RWPE1 (cell line): ENCODE measurements at regions not wholly inside any gene's neighbourhood (a gene's known extent, or its start where the extent isn't known, plus 50 kb on each side); places are given as distances from the start of the nearest gene placed in this dataset.
"Not testable (repeated sequence)": the region's sequence is repeated elsewhere in the genome, so short reads cannot be mapped to it uniquely, and the experiment has no call there.

Experiments used
- CTCF ChIA-PET: fragments of 350-600 bp; sonication (Branson Sonifier 250); formaldehyde crosslinking; extraction: SDS; loops from one replicate; lab custom pipeline; 2021; lab: Yijun Ruan, JAX
- POLR2A ChIA-PET: fragments of 400-600 bp; formaldehyde crosslinking; extraction: SDS; loops from one replicate; lab custom pipeline; 2020; ENCODE audit warnings: antibody characterized with exemption; ENCODE audit not compliant: low non-redundant PET; lab: Yijun Ruan, JAX
- DNase-seq: peaks from one replicate; pipeline ENCODE4 v3.0.0; 2012; ENCODE audit warnings: low spot score
- H3K27ac ChIP-seq: fragments of 450-650 bp; 2 replicates; pipeline ENCODE4 v1.5.1; 2017
- TF ChIP-seq, protein P1 (sequence below): fragments of 450-650 bp; conservative IDR thresholded peaks from 2 replicates; pipeline ENCODE4 v1.5.1; 2017; ENCODE audit warnings: low read depth, mild to moderate bottlenecking

DNA sequence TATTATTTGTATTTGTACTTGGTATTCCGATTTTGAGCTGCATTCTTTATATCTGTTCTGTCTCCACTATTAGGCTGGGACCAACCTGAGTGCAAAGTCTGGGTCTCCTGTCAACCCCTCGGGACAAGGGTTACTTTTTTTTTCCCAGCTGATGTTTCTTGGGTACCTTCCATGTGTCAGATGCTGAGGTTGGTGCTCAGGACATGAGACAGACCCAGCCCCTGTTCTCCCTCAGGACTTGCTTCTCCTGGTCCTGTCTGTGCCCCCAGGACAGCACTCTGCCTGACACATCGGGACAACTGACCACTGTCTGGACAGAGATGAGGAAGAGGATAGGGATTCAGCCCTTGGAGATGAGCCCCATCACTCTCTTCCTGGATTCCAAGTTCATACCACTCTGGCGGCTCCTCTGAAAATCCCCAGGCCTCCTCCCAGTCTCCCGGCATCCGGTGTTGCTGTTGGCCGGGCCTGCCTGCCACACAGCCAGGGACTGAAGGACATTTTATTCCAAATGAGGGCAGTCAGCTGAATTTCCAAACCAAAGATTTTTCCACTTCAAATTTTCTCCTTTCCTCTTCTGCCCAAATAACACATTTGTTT is 55.6 kb upstream of the FMOD start:
- no peak for DNase-seq
- ChIA-PET CTCF (no interaction called here), POLR2A (no interaction called here)
- no peak overlapping the region for H3K27ac ChIP-seq
- TF ChIP-seq, protein P1, sequence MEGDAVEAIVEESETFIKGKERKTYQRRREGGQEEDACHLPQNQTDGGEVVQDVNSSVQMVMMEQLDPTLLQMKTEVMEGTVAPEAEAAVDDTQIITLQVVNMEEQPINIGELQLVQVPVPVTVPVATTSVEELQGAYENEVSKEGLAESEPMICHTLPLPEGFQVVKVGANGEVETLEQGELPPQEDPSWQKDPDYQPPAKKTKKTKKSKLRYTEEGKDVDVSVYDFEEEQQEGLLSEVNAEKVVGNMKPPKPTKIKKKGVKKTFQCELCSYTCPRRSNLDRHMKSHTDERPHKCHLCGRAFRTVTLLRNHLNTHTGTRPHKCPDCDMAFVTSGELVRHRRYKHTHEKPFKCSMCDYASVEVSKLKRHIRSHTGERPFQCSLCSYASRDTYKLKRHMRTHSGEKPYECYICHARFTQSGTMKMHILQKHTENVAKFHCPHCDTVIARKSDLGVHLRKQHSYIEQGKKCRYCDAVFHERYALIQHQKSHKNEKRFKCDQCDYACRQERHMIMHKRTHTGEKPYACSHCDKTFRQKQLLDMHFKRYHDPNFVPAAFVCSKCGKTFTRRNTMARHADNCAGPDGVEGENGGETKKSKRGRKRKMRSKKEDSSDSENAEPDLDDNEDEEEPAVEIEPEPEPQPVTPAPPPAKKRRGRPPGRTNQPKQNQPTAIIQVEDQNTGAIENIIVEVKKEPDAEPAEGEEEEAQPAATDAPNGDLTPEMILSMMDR = no peak

DNA sequence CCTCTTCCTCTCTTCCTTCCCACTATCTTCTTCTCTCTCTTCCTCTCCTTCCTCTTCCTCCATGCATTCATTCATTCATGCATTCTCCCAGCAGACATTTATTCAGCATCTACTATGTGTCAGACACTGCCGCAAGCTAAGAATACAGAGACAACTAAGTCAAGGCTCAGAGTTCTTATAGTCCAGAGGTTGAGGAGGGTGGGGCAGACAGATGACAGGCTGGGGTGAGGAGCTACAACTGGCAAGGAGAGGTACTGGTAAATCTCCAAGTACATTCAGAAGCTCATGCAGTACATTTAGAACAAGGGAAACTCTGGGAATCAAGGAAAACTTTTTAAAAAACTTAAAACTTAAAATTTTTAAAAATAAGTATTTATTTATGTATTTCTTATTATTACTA is 56.4 kb upstream of the FMOD start:
- no peak overlapping the region for H3K27ac ChIP-seq
- ChIA-PET CTCF (interaction anchor here (0.6 to 0.9 kb wide), 3 partner anchors 43 to 165 kb away, joined by 4 to 5 read pairs (median 4); no protein-coding TSS in a partner anchor), POLR2A (no interaction called here)
- DNase-seq = no peak
- TF ChIP-seq, protein P1 = no peak

DNA sequence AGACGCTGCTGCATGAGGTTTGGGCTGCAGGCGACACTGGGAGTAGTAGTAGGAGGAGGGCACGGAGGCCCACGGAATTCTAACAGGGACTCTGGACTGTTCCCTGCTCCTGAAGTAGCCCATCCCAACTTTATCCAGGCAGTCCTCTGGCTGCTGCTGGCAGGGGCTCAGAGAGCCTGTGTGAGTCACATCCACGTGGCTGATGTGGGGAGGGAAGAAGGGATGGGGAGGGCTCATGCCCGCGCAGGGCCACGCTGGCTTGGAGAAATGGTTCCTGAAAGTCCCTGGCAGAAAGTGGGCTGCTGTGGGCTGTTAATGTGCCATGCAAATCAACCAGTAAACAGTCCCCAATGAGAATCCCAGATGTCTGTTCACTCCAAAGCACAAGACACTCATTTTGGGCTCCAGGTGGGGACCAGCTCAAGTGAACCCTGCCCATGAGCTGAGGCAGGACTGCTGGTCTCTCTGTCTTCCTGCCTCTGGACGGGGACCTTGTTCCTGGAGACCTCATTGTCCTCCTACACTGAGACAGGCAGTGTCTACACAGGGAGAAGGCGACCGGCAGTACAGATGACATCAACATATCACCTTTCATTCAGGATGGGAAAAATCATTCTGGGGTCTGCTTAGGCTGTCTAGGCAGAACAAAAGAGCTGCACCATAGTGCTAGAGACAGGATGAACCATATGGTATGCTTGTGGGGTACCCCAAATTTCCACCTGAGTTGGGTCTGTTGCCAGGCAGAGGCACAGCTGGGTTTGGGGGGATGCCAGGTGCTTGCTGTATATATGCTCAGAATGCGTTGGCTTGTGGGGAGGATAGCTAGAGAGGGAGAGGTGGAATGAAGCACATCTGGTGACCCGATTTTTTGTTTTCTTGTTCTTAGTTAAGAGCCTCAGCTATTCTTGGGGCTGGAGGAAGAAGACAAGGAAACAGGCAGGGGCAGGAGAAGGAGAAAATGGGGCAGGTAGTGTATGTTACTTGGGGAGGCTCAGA is 57.9 kb upstream of the FMOD start:
- CTCF ChIA-PET = no interaction called here
- DNase-seq = peak; percentile 80
- peak overlapping the region; percentile 40 for H3K27ac ChIP-seq
- TF ChIP-seq, protein P1 = no peak
- POLR2A ChIA-PET = no interaction called here

DNA sequence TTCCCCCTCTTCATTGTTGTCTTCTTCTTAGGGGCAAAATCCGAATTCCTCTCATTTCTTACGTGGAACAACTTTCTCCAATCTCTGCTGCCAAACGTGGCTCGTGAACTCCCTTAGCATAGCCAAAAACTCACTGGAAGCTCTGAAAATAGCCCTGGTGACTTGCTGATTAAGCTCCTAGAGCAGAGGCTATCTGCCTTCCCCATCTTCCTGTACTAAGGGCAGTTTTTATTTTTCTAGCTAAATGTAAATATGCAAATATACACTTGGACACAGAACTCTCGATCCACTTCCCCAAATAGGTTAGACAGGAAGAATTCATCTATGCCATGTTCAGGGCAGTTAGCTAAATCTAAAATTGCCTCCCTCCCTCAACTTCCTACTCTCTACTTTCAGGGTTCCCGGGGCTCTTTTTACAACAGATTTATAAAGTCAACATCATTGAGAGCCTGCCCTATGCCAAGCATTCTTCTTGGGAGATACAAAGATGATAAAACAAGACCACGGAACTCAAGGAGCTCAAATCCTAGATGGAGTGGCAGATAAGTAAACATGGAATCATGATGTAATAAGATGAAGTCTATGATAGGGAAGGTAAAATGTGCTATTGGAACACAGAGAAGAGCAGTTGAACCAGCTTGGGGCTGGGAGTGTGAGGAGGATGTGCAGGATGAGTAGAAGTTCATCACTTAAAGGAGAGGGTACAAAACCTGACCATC is 59.4 kb upstream of the FMOD start:
- CTCF ChIA-PET = no interaction called here
- H3K27ac ChIP-seq = no peak overlapping the region
- no peak for DNase-seq
- POLR2A ChIA-PET = no interaction called here
- TF ChIP-seq, protein P1 = no peak

DNA sequence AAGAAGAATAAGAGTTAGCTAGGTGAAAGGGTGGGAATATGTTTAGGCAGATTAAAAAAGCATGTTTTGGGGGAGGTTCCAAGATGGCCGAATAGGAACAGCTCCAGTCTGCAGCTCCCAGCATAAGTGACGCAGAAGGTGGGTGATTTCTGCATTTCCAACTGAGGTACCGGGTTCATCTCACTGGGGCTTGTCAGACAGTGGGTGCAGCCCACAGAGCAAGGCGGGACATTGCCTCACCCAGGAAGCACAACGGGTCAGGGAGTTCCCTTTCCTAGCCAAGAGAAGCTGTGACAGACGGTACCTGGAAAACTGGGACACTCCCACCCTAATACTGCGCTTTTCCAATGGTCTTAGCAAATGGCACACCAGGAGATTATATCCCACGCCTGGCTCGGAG is 60.5 kb upstream of the FMOD start:
- POLR2A ChIA-PET, DNase-seq, H3K27ac ChIP-seq, CTCF ChIA-PET: not testable (repeated sequence)

DNA sequence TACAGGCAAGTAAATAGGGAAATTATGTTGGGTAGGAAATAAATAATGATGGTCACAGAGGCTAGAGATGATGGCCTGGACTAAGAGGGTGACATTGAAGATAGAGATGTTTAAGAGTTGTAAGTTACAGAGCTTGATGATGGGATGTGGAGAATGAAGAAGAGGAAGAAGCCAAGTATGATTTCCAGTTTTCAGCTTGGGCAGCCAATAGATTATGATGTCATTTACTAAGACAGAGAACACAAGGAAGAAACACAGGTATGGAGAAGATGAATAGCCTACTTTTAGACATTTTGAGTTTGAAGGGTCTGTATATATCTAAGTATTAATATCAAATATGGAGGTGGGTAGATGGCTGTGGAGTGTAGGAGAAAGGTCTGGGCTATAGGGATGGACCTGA is 56.0 kb upstream of the PRELP start:
- TF ChIP-seq, protein P1 = no peak
- ChIA-PET POLR2A (no interaction called here), CTCF (interaction anchor here (0.8 kb wide), 1 partner anchor 14 kb away, joined by 3 read pairs; no protein-coding TSS in a partner anchor)
- no peak for DNase-seq
- H3K27ac ChIP-seq = no peak overlapping the region
